ENCODE measurements at regions not wholly inside any gene's neighbourhood (a gene's known extent, or its start where the extent isn't known, plus 50 kb on each side); places are given as distances from the start of the nearest gene placed in this dataset.

- Histone ChIP-seq H3K4me1 (no peaks in the 10 kb centered on the region), H3K9me3 (no peaks in the 10 kb centered on the region), H3K4me3 (no peak overlapping the region), H3K27ac (no peak overlapping the region), H3K36me3 (ENCODE audit: insufficient read depth in 1 of 2, low read depth in 1 of 2) (no peaks in the 10 kb centered on the region), H3K27me3 (ENCODE audit: insufficient read depth in 3 of 3, low read length in 2 of 3) (no peaks in the 10 kb centered on the region)
- DNase-seq (no peak), ATAC-seq (no peak)
- TF ChIP-seq CTCF (IDR thresholded peaks at IDR 0.05): no peak
- intact Hi-C loops (cut with DNase I): no loop called here
- 59 to 68% (median 59%) methylated on average over 2 of the region's 2 CpGs for WGBS, 3 donors
Measured at GRCh38 chr4:89539797-89540711, 232.5 kb upstream of the GPRIN3 start.

GRCh38 chr4:89539374-89539773 is 231.8 kb upstream of the GPRIN3 start:
- no peak for ATAC-seq
- intact Hi-C loops (cut with DNase I): no loop called here
- H3K4me1 ChIP-seq: no peaks in the 10 kb centered on the region
- H3K27me3 ChIP-seq (ENCODE audit: insufficient read depth in 3 of 3, low read length in 2 of 3): no peaks in the 10 kb centered on the region
- DNase-seq: no peak
- H3K9me3 ChIP-seq: no peaks in the 10 kb centered on the region
- WGBS, 3 donors: 73 to 80% (median 73%) methylated on average over 3 of the region's 3 CpGs
- no peak for TF ChIP-seq CTCF (IDR thresholded peaks at IDR 0.05)
- no peak overlapping the region for H3K27ac ChIP-seq
- no peaks in the 10 kb centered on the region for H3K36me3 ChIP-seq (ENCODE audit: insufficient read depth in 1 of 2, low read depth in 1 of 2)
- no peak overlapping the region for H3K4me3 ChIP-seq

GRCh38 chr4:89538886-89539285 is 231.3 kb upstream of the GPRIN3 start:
- intact Hi-C loops (cut with DNase I): no loop called here
- no peak for TF ChIP-seq CTCF (IDR thresholded peaks at IDR 0.05)
- no peaks in the 10 kb centered on the region for H3K4me1 ChIP-seq
- H3K36me3 ChIP-seq (ENCODE audit: insufficient read depth in 1 of 2, low read depth in 1 of 2): no peaks in the 10 kb centered on the region
- H3K4me3 ChIP-seq: no peak overlapping the region
- H3K27me3 ChIP-seq (ENCODE audit: insufficient read depth in 3 of 3, low read length in 2 of 3): no peaks in the 10 kb centered on the region
- 46 to 65% (median 61%) methylated on average over 1 of the region's 1 CpG for WGBS, 3 donors
- ATAC-seq (no peak), DNase-seq (no peak)
- H3K27ac ChIP-seq: no peak overlapping the region
- no peaks in the 10 kb centered on the region for H3K9me3 ChIP-seq

GRCh38 chr4:89538171-89538570 is 230.6 kb upstream of the GPRIN3 start:
- no peaks in the 10 kb centered on the region for H3K9me3 ChIP-seq
- DNase-seq (no peak), ATAC-seq (no peak)
- no peaks in the 10 kb centered on the region for H3K36me3 ChIP-seq (ENCODE audit: insufficient read depth in 1 of 2, low read depth in 1 of 2)
- no peaks in the 10 kb centered on the region for H3K27me3 ChIP-seq (ENCODE audit: insufficient read depth in 3 of 3, low read length in 2 of 3)
- intact Hi-C loops (cut with DNase I): no loop called here
- no peaks in the 10 kb centered on the region for H3K4me1 ChIP-seq
- no peak overlapping the region for H3K4me3 ChIP-seq
- TF ChIP-seq CTCF (IDR thresholded peaks at IDR 0.05): no peak
- H3K27ac ChIP-seq: no peak overlapping the region

GRCh38 chr4:89537281-89537680 is 229.7 kb upstream of the GPRIN3 start:
- no peak for ATAC-seq
- intact Hi-C loops (cut with DNase I): no loop called here
- no peaks in the 10 kb centered on the region for H3K4me1 ChIP-seq
- WGBS, 3 donors: 70 to 79% (median 73%) methylated on average over 1 of the region's 1 CpG
- no peaks in the 10 kb centered on the region for H3K36me3 ChIP-seq (ENCODE audit: insufficient read depth in 1 of 2, low read depth in 1 of 2)
- no peak overlapping the region for H3K27ac ChIP-seq
- H3K27me3 ChIP-seq (ENCODE audit: insufficient read depth in 3 of 3, low read length in 2 of 3): no peaks in the 10 kb centered on the region
- no peak for TF ChIP-seq CTCF (IDR thresholded peaks at IDR 0.05)
- no peak overlapping the region for H3K4me3 ChIP-seq
- DNase-seq: no peak
- no peaks in the 10 kb centered on the region for H3K9me3 ChIP-seq
